Mucosa of descending colon (tissue), 3 donors: ENCODE measurements at regions not wholly inside any gene's neighbourhood (a gene's known extent, or its start where the extent isn't known, plus 50 kb on each side); places are given as distances from the start of the nearest gene placed in this dataset.

Experiments used
- ATAC-seq: fragments of 200-7000 bp; cut with Tn5 transposase; one replicate; pipeline ENCODE4 v1.9.1; 2020; ENCODE audit warnings: mild to moderate bottlenecking, moderate library complexity
- DNase-seq, 3 donors: peaks; one replicate each; pipeline ENCODE4 v3.0.0-alpha.2; 2020
- H3K36me3 ChIP-seq: fragments of 200-600 bp; one replicate; pipeline ENCODE4 v1.8.0; 2021; ENCODE audit warnings: low read depth, mild to moderate bottlenecking
- H3K4me1 ChIP-seq: fragments of 200-600 bp; one replicate; pipeline ENCODE4 v1.8.0; 2021; ENCODE audit warnings: low read depth, mild to moderate bottlenecking
- H3K4me3 ChIP-seq: fragments of 200-600 bp; one replicate; pipeline ENCODE4 v1.8.0; 2021; ENCODE audit warnings: mild to moderate bottlenecking
- H3K9me3 ChIP-seq: fragments of 200-600 bp; one replicate; pipeline ENCODE4 v1.8.0; 2021; ENCODE audit warnings: mild to moderate bottlenecking
- intact Hi-C, 2 donors: fragments of 100-400 bp; cut with DNase I in 1 of 2; cut with micrococcal nuclease in 1 of 2; formaldehyde crosslinking; loops; one replicate each; pipeline versions ENCODE4 v1.11.0 to v1.11.1; 2022; cut with DNase I, micrococcal nuclease
- TF ChIP-seq, protein P1 (sequence below): fragments of 200-600 bp; IDR thresholded peaks from one replicate; pipeline ENCODE4 v1.8.0; 2022; ENCODE audit warnings: antibody characterized with exemption, mild to moderate bottlenecking
- donor health status: DM: no; HTN: no; CAD: no; lungs with moderate emphysema.
- donor health status: DM: no; HTN: no; CAD: no.
- donor health status: DM: no; HTN: yes; CAD: no.

DNA sequence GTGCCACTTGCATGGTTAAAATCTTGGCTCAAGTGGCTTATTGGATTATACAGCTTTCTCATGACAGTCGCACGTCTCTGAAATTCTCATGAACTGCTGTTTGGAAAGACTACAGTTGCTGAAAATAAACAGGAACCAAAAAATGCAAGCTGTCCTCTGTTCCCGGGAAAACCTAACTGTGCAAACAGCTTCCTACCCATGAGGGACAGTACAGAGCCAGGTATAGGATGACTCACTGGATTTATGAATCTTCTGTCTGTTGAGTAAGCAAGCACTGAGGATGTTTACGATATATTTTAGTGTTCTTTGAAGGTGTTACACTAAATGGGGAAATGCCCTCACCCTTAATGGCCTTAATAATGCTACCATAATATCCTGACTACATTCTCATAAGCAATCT is 380.3 kb upstream of the TNC start:
- H3K4me1 ChIP-seq, result no peaks in the 10 kb centered on the region
- ATAC-seq (peak; percentile 67), DNase-seq (no peak)
- H3K4me3 ChIP-seq, result no peak overlapping the region
- intact Hi-C loops, result no loop called here
- H3K9me3 ChIP-seq, result no peaks in the 10 kb centered on the region
- TF ChIP-seq, protein P1, sequence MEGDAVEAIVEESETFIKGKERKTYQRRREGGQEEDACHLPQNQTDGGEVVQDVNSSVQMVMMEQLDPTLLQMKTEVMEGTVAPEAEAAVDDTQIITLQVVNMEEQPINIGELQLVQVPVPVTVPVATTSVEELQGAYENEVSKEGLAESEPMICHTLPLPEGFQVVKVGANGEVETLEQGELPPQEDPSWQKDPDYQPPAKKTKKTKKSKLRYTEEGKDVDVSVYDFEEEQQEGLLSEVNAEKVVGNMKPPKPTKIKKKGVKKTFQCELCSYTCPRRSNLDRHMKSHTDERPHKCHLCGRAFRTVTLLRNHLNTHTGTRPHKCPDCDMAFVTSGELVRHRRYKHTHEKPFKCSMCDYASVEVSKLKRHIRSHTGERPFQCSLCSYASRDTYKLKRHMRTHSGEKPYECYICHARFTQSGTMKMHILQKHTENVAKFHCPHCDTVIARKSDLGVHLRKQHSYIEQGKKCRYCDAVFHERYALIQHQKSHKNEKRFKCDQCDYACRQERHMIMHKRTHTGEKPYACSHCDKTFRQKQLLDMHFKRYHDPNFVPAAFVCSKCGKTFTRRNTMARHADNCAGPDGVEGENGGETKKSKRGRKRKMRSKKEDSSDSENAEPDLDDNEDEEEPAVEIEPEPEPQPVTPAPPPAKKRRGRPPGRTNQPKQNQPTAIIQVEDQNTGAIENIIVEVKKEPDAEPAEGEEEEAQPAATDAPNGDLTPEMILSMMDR, result no peak
- H3K36me3 ChIP-seq, result no peaks in the 10 kb centered on the region

DNA sequence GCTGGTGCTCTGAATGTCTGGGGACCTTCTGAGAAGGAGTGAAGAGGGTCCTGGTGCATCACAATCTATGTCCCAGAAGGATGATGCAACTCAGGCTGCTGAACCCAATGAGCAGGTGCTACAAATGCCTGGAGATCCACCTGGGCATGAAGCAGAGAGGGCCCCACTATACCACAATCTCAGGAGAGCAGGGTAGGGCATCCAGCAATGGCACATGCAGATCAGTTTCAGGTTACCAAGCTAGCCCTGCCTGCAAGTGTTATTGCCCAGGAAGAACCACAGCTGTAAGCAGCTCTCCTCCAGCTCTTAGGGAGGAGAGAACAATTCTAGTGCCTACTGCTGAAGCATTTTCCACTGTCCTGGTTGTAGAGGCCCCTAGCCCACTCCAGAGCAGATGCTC is 389.2 kb upstream of the TNC start:
- ATAC-seq (no peak), DNase-seq (no peak)
- Histone ChIP-seq H3K9me3 (no peaks in the 10 kb centered on the region), H3K4me3 (no peak overlapping the region), H3K4me1 (no peaks in the 10 kb centered on the region), H3K36me3 (no peaks in the 10 kb centered on the region)
- TF ChIP-seq, protein P1, result no peak
- intact Hi-C loops, result no loop called here

DNA sequence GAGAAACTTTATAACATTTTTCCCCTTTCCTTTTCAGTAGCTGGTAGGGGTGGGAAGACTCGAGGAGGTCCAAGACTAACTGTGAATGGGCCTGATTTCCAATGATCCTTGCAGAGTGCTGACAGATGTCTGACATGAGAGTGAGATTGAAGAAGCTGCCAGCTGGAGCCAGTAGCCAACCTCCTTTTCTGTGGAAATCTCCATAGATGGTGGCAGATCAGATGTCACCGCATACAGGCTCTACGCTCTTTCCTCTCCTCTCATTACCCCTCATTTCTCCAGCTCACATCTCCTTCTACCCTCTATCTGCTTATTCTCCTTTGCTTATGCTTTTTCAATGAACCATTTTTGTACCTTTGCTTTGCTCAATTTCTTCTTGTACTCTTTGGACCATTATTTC is 395.2 kb upstream of the TNC start:
- intact Hi-C loops, result no loop called here
- Histone ChIP-seq H3K4me3 (no peak overlapping the region), H3K36me3 (no peaks in the 10 kb centered on the region), H3K9me3 (no peaks in the 10 kb centered on the region), H3K4me1 (no peaks in the 10 kb centered on the region)
- no peak for ATAC-seq
- no peak for DNase-seq
- TF ChIP-seq, protein P1, result no peak

DNA sequence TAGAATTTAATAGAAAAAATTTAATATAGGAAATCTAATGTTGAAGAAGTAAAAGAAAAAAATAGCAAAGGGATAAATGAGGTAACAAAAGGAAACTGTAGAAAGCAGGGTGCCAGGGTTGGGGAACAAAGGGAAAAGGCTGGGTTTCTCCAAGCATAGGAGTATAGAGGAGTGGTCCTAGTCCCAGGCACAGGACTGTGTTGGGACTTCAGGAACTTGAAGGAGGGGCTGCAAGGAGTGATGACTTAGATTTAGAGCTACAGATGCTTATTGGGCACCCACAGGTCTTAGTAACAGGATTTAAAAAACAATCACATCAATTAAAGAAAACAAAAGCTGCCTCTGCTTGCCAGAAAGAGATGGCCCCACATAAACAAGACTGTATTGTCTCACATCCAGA is 396.5 kb upstream of the TNC start:
- ATAC-seq (no peak), DNase-seq (no peak)
- intact Hi-C loops, result no loop called here
- no peak overlapping the region for H3K4me3 ChIP-seq
- H3K4me1 ChIP-seq, result no peaks in the 10 kb centered on the region
- TF ChIP-seq, protein P1, result no peak
- no peaks in the 10 kb centered on the region for H3K9me3 ChIP-seq
- no peaks in the 10 kb centered on the region for H3K36me3 ChIP-seq

DNA sequence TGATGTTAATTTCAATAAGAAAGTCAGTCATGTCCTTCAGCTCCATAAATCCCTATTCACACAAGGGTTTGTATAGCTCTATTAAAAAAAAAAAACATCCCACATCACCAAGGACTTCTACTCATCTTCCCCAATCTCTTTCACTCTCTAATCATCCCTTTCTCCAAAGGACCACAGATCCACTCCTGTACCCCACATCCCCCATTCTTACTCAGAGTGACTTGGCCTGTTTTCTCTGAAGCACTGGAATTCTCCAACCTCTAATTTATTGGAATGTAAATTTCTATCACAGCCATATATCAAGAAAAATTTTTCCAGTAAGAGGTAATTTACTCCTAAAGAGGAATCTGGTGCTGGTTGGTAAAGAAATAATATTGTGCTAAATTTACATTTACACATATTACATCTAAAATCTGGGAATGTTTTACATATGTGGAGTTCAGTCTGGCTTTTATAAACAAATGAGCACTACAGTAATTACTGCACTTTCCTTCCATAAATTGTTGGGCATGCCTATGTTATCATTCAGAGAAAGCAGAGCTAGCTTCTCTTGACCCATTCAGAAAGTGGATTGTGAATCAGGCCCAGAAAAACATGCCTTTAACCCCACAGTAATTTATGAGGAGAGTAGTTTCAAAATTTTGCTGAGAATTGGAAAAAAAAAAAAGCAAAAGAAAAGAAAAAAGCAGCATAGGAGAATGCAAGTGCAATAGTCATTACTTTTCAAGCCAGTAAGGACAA is 399.5 kb upstream of the TNC start:
- H3K4me3 ChIP-seq, result no peak overlapping the region

More for the DNA sequence above, 399.5 kb upstream of the TNC start:
- DNase-seq (no peak), ATAC-seq (no peak)
- intact Hi-C loops, result no loop called here
- TF ChIP-seq, protein P1, result no peak
- H3K4me1 ChIP-seq, result no peaks in the 10 kb centered on the region
- H3K9me3 ChIP-seq, result no peaks in the 10 kb centered on the region
- no peaks in the 10 kb centered on the region for H3K36me3 ChIP-seq
